Stimulated activated CD4-positive, alpha-beta T cell treated with anti-CD3 and anti-CD28 coated beads, Interleukin-4, amount 100 ng/mL, for 48 hours (primary cell): ENCODE measurements at regions not wholly inside any gene's neighbourhood (a gene's known extent, or its start where the extent isn't known, plus 50 kb on each side); places are given as distances from the start of the nearest gene placed in this dataset.
"Not testable (repeated sequence)": the region's sequence is repeated elsewhere in the genome, so short reads cannot be mapped to it uniquely, and the experiment has no call there.

ENCODE experiments used
- DNase-seq, 2 donors: peaks; one replicate each; pipeline ENCODE4 v3.0.0-alpha.2; 2020; ENCODE audit warnings: low read depth in 2 of 2

DNA sequence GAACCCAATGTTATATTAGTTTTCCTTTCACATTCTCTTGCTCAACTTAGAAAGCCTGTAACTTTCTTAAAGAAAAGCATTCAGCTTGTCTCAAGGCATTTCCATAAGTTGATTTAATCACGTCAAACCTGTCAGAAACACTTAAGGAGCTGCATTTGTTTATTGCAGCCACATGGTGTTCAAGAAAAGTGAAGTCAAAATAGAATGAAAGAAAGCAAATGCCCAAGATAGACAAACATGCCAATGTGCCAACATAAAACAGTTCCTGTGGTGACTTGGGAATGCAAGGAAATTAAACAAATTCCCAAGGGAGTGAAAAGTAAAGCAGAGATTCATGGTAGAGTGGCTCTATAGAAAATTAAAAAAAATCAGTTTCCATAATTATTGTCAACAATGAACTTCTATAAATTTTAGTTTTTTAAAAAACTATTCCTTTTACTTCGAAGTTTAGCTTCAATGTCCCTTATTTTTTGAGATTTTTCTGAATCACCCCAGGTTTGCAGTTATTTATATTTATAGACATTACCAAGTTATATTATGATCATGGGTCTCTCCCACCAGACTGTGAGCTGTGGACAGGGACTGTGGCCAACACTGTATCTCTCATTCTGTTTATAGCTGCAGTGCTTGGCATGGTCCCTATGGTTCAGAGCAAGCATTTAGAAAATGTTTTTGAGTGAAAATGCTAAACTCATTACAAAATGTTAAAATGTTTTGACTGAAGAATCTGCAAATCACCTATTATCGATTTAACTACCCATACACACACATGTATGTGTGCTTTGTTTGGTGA is 887.4 kb downstream of the REEP3 start:
- DNase-seq = no peak

DNA sequence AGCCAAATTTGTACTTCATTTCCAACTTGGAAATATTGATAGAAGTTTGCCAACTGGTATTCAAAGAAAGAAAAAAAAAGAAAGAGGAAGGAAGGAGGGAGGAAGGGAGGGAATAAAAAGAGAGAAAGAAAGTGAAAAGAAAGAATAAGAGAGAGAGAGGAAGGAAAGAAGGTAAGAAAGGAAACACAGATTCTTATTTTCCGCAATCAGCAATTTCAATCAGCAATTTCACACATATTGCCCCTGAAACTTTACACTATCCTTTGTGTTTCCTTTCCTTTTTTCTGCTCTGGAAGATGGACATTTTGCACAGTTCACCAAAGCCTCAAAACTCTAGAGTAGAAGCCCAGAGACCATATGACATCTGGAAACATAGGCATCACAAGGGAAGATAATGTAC is 888.1 kb downstream of the REEP3 start:
- no peak for DNase-seq

DNA sequence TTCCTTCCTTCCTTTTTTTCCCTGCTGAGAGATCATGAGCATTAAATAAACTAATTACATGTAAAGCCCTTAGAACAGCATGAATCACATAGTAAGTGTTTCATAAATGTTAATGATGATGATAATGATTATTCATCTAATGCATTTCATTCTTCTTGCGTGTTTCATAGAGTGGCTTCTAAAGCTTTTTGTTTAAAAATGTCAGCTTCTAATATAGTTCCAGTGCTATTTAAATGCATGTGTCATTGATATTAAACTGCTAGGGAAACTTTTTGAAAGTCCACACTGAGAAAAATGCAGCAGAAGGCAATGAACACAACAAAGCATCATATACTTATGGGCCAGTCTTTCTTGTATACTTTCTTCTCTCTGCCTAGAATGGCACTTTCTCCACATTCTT is 894.8 kb downstream of the REEP3 start:
- DNase-seq = no peak

DNA sequence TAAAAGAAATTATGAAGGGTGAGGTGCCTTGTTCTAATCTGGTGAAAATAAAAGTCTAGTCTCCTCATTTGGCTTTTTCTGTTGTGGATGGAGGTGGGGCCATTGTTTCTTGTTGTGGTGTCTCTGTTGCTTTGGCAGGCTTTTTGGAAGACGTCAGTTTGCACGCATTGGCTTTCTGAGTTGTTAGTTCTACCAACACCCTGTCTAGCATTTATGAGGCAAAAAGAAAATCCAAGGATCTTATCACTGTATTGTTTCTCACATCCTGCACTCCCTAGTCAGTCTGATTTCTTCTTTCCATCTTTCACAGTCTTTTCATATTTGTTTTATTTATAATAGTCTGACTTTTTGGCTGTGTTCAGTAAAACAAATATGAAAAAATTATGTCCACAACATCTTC is 898.3 kb downstream of the REEP3 start:
- no peak for DNase-seq

DNA sequence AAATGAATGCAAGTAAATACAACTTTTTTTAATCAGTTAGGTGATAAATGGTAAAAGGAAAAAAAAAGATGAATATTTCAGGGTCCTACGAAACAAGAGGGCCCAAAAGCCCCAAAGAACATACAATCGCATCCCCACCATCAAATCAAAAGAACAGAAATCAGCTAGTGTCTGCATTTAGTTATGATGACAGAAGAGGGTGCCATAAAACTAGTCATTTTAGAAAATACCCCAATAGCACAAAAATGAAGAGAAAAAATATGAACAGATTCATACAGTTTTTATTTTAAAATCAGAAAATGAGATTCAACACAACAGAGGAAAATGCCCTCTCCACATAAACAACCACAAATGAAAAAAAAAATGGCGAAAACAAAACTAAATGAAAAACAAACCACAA is 905.5 kb downstream of the REEP3 start:
- no peak for DNase-seq

DNA sequence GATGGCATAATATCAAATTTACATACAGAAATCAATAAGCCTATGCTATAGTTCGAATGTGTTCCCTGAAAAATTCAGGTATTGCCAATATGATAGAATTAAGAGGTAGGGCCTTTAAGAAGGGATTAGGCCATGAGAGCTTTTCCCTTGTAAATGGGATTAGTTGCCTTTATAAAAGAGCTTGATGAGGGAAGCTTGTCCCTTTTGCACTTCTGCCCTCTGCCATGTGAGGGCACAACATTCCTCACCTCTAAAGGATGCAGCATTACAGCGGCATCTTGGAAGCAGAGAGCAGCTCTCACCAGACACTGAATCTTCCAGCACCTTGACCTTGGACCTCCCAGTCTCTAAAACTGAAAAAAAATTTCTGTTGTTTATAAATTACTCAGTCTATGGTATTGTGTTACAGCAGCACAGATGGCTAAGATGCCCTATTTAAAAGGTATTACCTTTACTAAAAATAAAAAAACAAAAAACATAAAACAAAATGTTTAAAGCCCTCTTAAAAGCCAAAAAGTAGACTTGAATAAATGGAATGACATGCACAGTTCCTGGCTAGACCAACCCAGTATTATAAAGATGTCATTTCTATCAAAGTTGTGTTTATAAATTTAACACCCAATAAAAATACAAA is 909.6 kb downstream of the REEP3 start:
- DNase-seq = no peak

DNA sequence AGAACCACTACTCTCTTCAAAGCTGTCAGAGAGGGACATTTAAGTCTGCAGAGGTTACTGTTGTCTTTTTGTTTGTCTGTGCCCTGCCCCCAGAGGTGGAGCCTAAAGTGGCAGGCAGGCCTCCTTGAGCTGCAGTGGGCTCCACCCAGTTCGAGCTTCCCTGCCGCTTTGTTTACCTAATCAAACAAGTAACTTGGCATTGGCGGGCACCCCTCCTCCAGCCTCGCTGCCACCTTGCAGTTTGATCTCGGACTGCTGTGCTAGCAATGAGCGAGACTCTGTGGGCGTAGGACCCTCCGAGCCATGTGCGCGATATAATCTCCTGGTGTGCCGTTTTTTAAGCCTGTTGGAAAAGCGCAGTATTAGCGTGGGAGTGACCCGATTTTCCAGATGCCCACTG is 920.7 kb downstream of the REEP3 start:
- not testable (repeated sequence) for DNase-seq

DNA sequence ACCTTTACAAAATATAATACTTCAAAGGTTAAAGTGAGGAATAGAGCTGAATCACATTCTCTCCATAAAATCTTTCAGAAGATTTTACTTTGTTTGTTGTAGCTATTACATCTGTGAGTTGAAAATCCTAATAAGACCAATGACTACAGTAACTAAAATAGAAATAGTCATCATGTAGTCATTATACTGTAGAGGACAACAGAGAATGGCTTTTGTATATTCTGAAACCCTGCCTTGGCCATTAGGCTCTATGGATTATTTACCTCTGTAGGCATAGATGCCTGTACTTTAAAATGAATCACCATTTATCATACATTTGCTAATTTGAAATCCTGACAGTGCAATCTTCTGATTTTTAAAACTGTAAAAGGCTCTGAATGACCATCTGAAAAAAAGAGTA is 923.0 kb downstream of the REEP3 start:
- no peak for DNase-seq

DNA sequence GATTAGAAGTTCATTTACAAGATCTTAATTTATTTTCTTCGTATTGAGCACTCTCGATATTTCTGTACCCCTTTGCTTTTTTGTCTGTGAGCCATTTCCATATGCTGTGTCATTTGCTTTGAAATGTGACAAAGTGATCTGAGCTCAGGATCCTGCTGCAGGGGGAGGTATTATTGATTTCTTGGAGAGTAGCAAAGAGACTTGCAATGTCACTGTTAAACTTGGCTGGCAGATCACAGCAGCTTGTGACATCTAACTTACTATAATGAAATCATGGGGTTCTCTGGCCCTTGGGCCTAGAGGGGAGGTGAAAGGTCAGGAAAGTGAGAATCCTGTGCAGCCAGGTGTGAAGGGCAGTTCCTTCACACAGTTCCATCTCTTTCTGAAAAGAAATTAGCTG is 923.4 kb downstream of the REEP3 start:
- no peak for DNase-seq

DNA sequence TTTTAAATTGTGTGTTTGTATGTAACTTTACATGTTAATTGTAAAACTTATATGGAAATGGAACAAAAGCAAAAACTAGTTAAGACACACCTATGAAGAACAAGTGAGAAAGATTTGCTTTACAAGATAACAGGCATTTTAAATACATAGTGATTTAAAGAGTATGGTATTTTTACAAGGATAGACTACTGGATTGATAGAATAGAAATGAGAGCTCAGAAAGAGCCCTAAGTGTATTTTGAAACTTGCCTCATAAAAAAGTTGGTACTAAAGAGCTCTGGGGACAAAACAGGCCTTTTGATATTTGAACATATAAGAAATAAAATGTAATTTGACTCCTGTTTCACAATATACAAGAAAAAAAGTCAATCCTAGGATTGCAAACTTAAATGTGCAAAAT is 928.4 kb downstream of the REEP3 start:
- no peak for DNase-seq

DNA sequence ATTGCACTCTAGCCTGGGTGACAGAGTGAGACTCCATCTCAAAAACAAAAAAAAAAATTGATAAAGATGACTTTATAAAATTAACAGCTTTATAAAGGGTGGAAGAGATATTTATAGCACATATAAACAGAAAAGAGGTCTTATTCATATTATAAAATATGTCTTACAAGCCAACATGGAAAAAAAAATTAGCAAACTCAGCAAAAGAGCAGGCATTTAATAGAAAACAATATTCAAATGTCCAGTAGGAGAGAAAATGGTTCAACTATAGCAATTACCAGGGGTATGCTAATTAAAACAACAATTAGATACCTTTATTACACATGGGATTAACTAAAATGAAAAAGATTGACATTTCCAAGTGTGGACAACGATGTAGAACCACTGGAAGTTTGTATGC is 929.1 kb downstream of the REEP3 start:
- no peak for DNase-seq

DNA sequence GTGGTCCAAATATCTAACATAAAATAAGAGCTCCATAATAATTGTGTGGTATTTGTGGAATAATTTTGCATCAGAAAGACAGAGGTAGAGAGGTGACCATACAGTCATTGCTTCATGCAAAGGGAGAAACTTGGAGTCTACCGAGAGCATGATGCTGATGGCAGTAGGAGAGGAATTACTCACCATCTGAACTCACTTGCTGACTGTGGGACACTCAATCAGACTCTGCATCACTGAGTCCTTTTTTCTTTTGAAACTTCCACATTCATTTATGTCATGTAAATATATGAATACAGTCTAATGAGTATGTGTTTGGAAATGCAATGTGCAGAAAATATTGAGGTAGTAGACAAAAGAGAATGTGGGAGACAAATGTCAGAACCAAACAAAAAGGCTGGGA is 933.8 kb downstream of the REEP3 start:
- no peak for DNase-seq

DNA sequence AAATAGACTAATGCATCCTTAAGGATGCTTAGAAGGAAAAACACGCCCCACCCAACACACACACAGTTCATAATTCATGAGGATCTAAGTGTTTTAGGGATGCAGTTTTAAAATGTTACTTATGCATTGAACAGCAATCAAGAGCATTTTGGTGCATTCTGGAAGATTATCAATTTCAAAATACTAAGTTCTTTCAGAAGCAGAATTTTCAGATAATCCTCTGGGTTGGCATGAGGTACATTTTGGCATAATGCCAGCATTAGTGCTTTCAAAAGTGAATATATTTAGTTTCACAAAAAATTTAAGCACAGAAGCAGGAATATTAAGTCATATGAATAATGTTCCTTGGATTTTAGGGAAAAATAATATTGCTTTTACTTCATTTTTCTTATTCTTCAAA is 937.1 kb downstream of the REEP3 start:
- DNase-seq = no peak

DNA sequence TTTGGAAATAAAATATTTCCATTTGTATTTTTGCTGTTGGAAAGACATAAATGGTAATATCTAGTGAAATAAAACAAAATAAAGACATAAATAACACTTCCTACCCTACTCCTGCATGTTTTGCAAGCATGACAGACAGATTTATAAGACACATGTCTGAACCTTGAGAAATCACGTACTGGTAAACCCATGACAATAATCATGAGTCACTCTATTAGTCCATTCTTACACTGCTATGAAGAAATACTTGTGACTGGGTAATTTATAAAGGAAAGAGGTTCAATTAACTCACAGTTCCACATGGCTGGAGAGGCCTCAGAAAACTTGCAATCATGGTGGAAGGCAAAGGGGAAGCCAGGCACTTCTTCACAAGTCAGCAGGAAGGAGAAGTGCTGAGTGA is 942.2 kb downstream of the REEP3 start:
- DNase-seq = no peak

DNA sequence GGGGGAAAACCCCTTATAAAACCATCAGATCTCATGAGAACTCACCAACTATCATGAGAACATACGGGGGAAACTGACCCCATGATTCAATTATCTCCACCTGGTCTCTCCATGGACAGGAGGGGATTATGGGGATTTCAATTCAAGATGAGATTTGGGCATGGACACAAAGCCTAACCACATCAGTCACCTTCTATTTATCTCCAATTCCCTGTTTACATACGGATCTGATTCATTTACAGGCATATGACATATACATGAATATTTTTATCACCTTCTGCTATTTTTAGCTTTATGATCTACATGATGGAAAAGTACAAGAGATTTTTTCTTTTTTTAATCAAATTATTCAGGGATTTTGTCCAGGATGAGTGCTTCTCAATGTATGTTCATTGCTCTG is 944.5 kb downstream of the REEP3 start:
- DNase-seq = no peak

DNA sequence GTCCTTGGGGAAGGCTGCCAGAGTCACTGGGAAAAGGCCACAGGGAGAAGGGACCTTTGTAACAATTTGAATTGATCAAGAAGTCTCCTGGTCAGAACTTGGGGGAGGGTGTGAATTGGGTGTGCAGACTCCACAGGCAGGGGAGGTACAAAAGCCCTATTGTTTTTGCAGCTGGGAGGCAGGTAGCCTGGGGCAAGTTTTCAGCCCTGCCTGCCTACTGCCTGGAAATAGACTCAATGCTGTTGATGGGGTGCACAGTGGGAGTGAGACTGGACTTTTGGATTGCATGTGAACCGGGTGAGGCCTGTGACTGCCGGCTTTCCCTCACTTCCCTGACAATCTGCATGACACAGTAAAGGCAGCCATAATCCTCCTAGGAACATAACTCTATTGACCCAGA is 947.0 kb downstream of the REEP3 start:
- DNase-seq = no peak

DNA sequence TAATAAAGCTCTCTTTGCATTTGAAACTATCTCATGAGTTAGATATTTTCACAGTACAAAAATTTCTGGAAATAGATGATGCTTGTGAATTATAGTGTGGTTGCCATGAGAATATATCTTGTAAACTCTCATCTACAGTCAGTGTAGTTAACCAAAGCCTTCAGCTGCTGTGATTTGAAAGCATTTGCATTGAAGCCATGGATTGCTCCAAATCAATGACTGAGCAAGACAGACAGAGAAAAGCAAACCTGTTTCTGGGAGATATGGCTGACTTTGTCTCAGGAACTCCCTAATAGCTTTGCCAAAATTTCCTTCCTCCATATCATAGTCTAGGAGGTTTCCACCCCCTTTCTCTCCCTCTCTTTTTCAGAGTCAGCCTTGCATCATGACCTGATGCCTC is 955.3 kb downstream of the REEP3 start:
- no peak for DNase-seq

DNA sequence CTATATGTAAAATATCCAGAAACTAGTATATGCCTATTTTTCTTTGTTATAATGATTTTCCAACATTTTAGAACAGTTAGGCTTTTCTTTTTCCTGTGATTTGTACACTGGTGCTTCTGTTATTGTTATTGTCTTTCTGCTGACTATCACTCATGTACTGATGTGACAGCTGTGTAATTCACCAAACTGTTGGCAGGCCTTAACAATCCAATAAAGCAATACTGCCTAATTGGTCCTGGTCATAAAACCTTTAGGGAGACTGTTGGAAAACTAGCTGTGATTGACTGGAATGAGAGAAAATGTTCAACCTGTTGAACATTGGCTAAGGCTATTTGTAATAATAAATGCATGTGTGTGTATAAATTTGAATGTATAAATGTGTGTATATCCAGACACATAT is 956.6 kb downstream of the REEP3 start:
- DNase-seq = no peak

DNA sequence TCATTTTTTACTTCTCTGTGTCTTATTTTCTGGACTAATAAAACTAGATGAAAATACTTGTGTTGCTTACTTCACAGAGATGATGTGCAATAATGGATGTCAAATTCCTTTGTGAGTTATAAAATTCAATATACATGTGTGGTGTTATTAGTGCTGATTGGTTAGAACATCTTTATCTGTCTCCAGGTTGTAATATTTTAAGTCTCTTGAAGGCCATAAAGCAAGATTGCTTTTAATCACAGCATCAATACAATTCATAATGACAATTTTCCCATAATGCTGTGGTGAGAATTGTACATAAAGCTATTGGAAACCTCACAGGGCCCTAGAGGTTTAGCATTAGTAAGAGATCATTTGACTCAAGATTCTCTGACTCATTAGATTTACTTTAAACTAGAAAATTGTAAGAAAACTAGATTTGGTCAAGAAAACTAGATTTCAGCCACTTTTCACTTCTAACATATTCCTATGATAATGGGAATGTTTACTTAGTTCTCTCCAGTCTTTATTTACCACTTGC is 963.7 kb downstream of the REEP3 start:
- no peak for DNase-seq

DNA sequence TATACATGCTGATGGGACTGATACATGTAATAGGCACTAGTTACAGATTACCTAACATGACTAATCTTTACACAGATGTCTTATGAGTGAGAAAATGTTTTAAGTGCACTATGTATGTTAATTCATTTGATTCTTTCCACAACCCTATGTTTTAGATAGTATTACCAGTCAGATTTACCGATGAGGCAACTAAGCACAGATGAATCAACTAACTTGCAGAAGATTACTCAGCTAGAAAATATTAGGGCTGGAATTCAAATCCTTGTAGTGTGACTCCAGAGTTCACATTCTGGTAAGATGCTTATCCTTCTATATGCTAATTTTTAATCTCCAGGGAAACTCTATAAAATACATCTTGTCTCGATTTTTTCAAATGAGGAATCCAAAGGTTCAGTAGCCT is 964.9 kb downstream of the REEP3 start:
- DNase-seq = no peak

DNA sequence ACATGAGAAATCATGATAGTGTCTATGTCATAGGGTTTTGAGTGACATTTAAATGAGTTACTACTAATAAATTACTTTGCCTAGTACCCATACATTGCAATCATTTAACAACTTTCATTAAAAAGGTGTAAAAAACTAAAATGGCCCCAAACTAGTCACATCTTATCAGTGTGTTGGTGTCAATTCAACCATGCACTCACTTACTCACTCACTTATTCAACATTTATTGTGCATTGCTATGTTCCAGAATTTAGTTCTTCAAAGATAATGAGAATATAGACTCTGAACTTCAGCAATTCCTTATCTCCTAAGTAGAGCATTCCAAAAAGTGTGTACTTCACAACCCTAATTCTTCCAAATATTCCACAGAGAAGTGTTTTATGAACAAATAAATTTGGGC is 965.7 kb downstream of the REEP3 start:
- no peak for DNase-seq

DNA sequence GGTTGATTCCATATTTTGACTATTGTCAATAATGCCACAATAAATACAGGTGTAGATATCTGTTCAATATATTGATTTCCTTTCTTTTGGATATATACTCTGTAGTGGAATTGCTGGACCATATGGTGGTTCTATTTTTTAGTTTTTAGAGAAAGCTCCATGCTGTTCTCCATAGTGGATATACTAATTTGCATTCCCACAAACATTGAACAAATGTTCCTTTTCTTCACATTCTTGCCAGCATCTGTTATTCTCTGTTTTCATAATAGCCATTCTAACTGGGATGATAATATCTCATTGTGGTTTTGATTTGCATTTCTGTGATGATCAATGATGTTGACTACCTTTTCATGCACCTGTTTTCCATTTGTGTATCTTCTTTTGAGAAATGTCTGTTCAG is 973.7 kb downstream of the REEP3 start:
- no peak for DNase-seq

DNA sequence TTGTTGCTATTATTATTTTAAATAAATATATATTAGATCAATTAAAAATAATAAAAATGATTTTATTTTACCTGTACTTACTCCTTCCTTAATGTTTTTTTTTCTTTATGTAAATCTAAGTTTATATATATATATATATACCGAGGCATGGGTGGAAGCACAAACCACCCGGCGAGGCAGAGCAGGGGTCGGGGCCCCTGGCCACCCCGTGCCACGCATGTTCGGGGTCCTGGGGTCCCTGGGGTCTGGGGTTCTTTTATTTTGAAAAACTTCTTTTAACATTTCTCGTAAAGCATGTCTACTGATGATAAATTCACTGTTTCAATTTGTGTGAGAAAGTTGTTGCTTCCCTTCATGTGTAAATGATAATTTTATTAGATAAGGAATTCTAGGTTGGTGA is 976.1 kb downstream of the REEP3 start:
- DNase-seq = no peak

DNA sequence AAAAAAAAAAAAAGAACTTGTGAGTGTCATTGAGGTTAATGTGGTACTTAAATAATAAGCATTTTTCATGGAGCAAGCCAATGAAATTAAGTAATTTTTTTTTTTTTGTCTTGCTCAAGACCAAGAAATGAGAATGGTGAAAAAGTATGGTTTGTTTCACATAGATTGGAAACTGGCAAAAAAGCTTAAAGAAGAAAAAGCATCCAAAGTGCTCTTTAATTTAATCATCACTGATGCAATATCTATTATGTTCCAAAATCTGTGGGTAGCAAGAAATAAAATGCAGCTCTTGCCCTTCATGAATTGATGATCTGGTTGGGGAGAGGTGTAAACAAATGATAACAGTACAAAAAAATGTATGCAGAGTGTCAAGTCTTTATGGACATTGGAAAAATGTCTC is 980.6 kb downstream of the REEP3 start:
- no peak for DNase-seq
